ENCODE measurements at regions not wholly inside any gene's neighbourhood (a gene's known extent, or its start where the extent isn't known, plus 50 kb on each side); places are given as distances from the start of the nearest gene placed in this dataset.
A peak's percentile ranks its signal among the peaks of the same experiment; 100 is the strongest.
"Not testable (repeated sequence)": the region's sequence is repeated elsewhere in the genome, so short reads cannot be mapped to it uniquely, and the experiment has no call there.

GRCh38 chr4:137375111-137375850, 157.0 kb downstream of the PCDH18 start:
- no peaks in the 10 kb centered on the region for H3K36me3 ChIP-seq (ENCODE audit: control insufficient read depth in 3 of 3, insufficient read depth in 3 of 3, low read length in 3 of 3)
- H3K27me3 ChIP-seq (ENCODE audit: control insufficient read depth in 3 of 3, insufficient read depth in 3 of 3, low read length in 3 of 3) = no peaks in the 10 kb centered on the region
- H3K9ac ChIP-seq (ENCODE audit: low read depth in 1 of 3, low read length in 3 of 3) = no peak overlapping the region
- H3K9me3 ChIP-seq (ENCODE audit: control insufficient read depth in 3 of 3, low read length in 3 of 3) = no peaks in the 10 kb centered on the region
- peak overlapping the region; percentile 20 for H3K27ac ChIP-seq (ENCODE audit: low read depth, low read length)
- H3K4me3 ChIP-seq (ENCODE audit: low read length in 3 of 3) = no peak overlapping the region
- H3K4me1 ChIP-seq (ENCODE audit: control insufficient read depth in 3 of 3, insufficient read depth in 3 of 3, low read length in 3 of 3) = no peaks in the 10 kb centered on the region

DNA sequence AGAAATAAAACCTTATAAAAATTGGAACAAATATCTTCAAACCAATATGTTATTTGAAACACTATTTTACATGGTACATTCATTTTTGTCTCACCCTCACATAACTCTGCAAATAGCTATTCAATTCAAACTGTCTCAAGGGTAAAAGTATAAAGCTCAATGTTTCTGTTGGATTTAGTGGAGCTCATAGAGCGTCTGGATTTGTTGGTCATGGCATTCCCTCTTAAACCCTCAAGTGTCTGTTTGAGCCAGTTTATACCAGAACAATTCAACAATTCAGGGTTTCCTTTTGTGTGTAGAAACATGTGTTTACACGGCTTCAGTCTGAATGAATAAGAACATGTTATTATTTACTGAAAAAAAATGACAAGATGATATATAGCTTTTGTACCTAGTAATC, 161.6 kb downstream of the PCDH18 start:
- Histone ChIP-seq H3K27ac (ENCODE audit: low read depth, low read length) (no peak overlapping the region), H3K27me3 (ENCODE audit: control insufficient read depth in 3 of 3, insufficient read depth in 3 of 3, low read length in 3 of 3) (no peaks in the 10 kb centered on the region), H3K36me3 (ENCODE audit: control insufficient read depth in 3 of 3, insufficient read depth in 3 of 3, low read length in 3 of 3) (no peaks in the 10 kb centered on the region), H3K9ac (ENCODE audit: low read depth in 1 of 3, low read length in 3 of 3) (no peak overlapping the region), H3K9me3 (ENCODE audit: control insufficient read depth in 3 of 3, low read length in 3 of 3) (no peaks in the 10 kb centered on the region), H3K4me3 (ENCODE audit: low read length in 3 of 3) (no peak overlapping the region), H3K4me1 (ENCODE audit: control insufficient read depth in 3 of 3, insufficient read depth in 3 of 3, low read length in 3 of 3) (no peaks in the 10 kb centered on the region)

GRCh38 chr4:137370206-137370633, 162.1 kb downstream of the PCDH18 start:
- Histone ChIP-seq H3K27me3 (ENCODE audit: control insufficient read depth in 3 of 3, insufficient read depth in 3 of 3, low read length in 3 of 3) (no peaks in the 10 kb centered on the region), H3K4me1 (ENCODE audit: control insufficient read depth in 3 of 3, insufficient read depth in 3 of 3, low read length in 3 of 3) (no peaks in the 10 kb centered on the region), H3K9ac (ENCODE audit: low read depth in 1 of 3, low read length in 3 of 3) (no peak overlapping the region), H3K4me3 (ENCODE audit: low read length in 3 of 3) (no peak overlapping the region), H3K27ac (ENCODE audit: low read depth, low read length) (no peak overlapping the region), H3K36me3 (ENCODE audit: control insufficient read depth in 3 of 3, insufficient read depth in 3 of 3, low read length in 3 of 3) (no peaks in the 10 kb centered on the region), H3K9me3 (ENCODE audit: control insufficient read depth in 3 of 3, low read length in 3 of 3) (no peaks in the 10 kb centered on the region)

DNA sequence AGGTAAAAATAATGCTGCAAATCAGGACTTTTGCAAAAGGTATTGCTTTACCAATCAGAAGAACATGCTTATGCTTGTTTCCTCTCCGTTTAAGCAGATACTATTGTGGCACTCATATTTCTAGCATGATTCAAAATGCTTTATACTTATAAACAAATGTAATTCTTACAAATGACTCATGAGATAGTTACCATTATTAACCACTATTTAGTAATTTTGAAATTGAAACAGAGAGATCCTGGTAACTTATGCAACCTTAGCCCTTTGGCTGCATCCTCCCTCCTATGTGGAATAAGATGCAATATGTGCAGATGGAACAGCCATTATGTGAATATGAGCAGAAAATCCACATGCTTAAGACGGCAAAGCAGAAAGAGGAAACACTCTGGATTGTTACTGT, 164.7 kb downstream of the PCDH18 start:
- Histone ChIP-seq H3K9ac (ENCODE audit: low read depth in 1 of 3, low read length in 3 of 3) (no peak overlapping the region), H3K27me3 (ENCODE audit: control insufficient read depth in 3 of 3, insufficient read depth in 3 of 3, low read length in 3 of 3) (no peaks in the 10 kb centered on the region), H3K36me3 (ENCODE audit: control insufficient read depth in 3 of 3, insufficient read depth in 3 of 3, low read length in 3 of 3) (no peaks in the 10 kb centered on the region), H3K4me1 (ENCODE audit: control insufficient read depth in 3 of 3, insufficient read depth in 3 of 3, low read length in 3 of 3) (no peaks in the 10 kb centered on the region), H3K9me3 (ENCODE audit: control insufficient read depth in 3 of 3, low read length in 3 of 3) (no peaks in the 10 kb centered on the region), H3K4me3 (ENCODE audit: low read length in 3 of 3) (no peak overlapping the region), H3K27ac (ENCODE audit: low read depth, low read length) (no peak overlapping the region)

DNA sequence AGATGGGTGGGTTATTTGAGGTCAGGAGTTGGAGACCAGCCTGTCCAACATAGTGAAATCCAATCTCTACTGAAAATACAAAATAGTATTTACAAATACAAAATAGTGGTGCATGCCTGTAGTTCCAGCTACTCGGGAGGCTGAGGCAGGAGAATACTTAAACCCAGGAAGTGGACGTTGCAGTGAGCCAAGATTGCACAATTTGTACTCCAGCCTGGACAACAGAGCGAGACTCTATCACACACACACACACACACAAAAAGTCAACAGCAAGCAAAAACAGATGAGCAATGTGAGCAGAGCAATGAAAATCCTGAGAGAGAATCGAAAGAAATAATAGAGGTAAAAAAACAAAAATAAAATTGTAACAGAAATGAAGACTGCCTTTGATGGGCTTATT, 168.8 kb downstream of the PCDH18 start:
- H3K27ac ChIP-seq (ENCODE audit: low read depth, low read length) = no peak overlapping the region

DNA sequence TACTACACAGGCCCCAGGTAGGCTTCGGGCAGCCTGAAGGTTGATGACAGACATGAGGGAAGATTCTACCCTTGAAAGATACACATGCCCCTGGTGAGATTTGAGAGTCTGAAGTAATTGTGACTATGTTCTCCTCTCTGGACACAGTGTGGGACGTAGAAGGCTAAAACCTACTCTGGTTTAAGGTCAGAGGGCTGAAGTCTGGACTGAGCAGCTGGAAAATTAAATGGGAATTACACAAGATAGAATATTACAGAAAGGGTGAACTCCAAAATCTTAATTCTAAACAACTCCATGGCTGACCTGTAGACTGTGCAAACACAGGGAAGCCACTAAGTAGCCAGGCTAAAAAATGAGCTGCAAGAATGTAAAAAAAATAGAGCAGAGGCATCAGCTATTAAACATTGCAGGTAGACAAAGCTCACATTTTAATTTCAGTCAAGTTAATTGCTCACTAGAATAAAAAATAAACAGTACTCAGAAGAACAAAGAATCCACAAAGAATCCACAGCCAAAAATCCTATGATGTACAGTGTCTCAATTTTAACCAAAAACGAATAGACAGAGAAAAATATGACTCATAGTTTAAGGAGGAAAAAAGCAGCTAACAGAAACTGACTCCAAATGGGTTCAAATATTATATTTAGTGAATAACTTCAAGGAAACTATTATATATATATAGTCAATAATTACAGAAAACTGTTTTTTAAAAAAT, 170.4 kb downstream of the PCDH18 start:
- no peaks in the 10 kb centered on the region for H3K27me3 ChIP-seq (ENCODE audit: control insufficient read depth in 3 of 3, insufficient read depth in 3 of 3, low read length in 3 of 3)
- no peak overlapping the region for H3K4me3 ChIP-seq (ENCODE audit: low read length in 3 of 3)
- H3K36me3 ChIP-seq (ENCODE audit: control insufficient read depth in 3 of 3, insufficient read depth in 3 of 3, low read length in 3 of 3) = no peaks in the 10 kb centered on the region
- H3K9me3 ChIP-seq (ENCODE audit: control insufficient read depth in 3 of 3, low read length in 3 of 3) = no peaks in the 10 kb centered on the region
- no peak overlapping the region for H3K9ac ChIP-seq (ENCODE audit: low read depth in 1 of 3, low read length in 3 of 3)
- no peak overlapping the region for H3K27ac ChIP-seq (ENCODE audit: low read depth, low read length)
- H3K4me1 ChIP-seq (ENCODE audit: control insufficient read depth in 3 of 3, insufficient read depth in 3 of 3, low read length in 3 of 3) = no peaks in the 10 kb centered on the region

More for the DNA sequence above, 168.8 kb downstream of the PCDH18 start:
- Histone ChIP-seq H3K27me3 (ENCODE audit: control insufficient read depth in 3 of 3, insufficient read depth in 3 of 3, low read length in 3 of 3) (no peaks in the 10 kb centered on the region), H3K4me1 (ENCODE audit: control insufficient read depth in 3 of 3, insufficient read depth in 3 of 3, low read length in 3 of 3) (no peaks in the 10 kb centered on the region), H3K36me3 (ENCODE audit: control insufficient read depth in 3 of 3, insufficient read depth in 3 of 3, low read length in 3 of 3) (no peaks in the 10 kb centered on the region), H3K9me3 (ENCODE audit: control insufficient read depth in 3 of 3, low read length in 3 of 3) (no peaks in the 10 kb centered on the region), H3K4me3 (ENCODE audit: low read length in 3 of 3) (no peak overlapping the region), H3K9ac (ENCODE audit: low read depth in 1 of 3, low read length in 3 of 3) (no peak overlapping the region)

DNA sequence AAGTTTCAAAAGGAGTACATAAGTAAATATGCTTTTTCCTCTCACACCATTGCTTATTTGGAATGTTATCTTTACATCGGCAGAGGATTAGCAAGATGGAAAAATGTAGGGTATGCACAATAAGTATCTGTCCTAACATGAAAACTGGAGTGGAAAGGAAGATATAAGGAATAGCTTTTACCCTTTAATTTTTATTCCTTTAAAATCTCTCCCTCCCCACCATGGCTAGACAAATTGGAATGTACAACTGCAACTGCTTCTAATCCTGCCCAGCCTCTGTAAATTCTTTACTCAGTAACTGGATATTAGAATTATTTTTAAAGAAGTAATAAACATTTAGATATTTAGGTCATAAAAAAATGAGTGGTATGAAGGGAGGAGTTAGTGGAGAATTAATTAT, 171.5 kb downstream of the PCDH18 start:
- Histone ChIP-seq H3K4me3 (ENCODE audit: low read length in 3 of 3) (no peak overlapping the region), H3K27ac (ENCODE audit: low read depth, low read length) (no peak overlapping the region), H3K36me3 (ENCODE audit: control insufficient read depth in 3 of 3, insufficient read depth in 3 of 3, low read length in 3 of 3) (no peaks in the 10 kb centered on the region), H3K9ac (ENCODE audit: low read depth in 1 of 3, low read length in 3 of 3) (no peak overlapping the region), H3K9me3 (ENCODE audit: control insufficient read depth in 3 of 3, low read length in 3 of 3) (no peaks in the 10 kb centered on the region), H3K27me3 (ENCODE audit: control insufficient read depth in 3 of 3, insufficient read depth in 3 of 3, low read length in 3 of 3) (no peaks in the 10 kb centered on the region), H3K4me1 (ENCODE audit: control insufficient read depth in 3 of 3, insufficient read depth in 3 of 3, low read length in 3 of 3) (no peaks in the 10 kb centered on the region)

GRCh38 chr4:137359691-137360315, 172.5 kb downstream of the PCDH18 start:
- Histone ChIP-seq H3K4me1 (ENCODE audit: control insufficient read depth in 3 of 3, insufficient read depth in 3 of 3, low read length in 3 of 3) (no peaks in the 10 kb centered on the region), H3K27me3 (ENCODE audit: control insufficient read depth in 3 of 3, insufficient read depth in 3 of 3, low read length in 3 of 3) (no peaks in the 10 kb centered on the region), H3K36me3 (ENCODE audit: control insufficient read depth in 3 of 3, insufficient read depth in 3 of 3, low read length in 3 of 3) (no peaks in the 10 kb centered on the region), H3K9me3 (ENCODE audit: control insufficient read depth in 3 of 3, low read length in 3 of 3) (no peaks in the 10 kb centered on the region), H3K27ac (ENCODE audit: low read depth, low read length) (no peak overlapping the region), H3K4me3 (ENCODE audit: low read length in 3 of 3) (no peak overlapping the region), H3K9ac (ENCODE audit: low read depth in 1 of 3, low read length in 3 of 3) (no peak overlapping the region)

DNA sequence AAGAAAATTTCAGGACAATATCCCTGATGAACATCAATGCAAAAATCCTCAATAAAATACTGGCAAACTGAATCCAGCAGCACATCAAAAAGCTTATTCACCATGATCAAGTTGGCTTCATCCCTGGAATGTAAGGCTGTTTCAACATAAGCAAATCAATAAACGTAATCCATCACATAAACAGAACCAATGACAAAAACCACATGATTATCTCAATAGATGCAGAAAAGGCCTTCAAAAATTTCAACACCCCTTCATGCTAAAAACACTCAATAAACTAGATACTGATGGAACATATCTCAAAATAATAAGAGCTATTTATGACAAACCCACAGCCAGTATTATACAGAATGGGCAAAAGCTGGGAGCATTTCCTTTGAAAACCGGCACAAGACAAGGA, 177.7 kb downstream of the PCDH18 start:
- not testable (repeated sequence) for H3K27me3 ChIP-seq (ENCODE audit: control insufficient read depth in 3 of 3, insufficient read depth in 3 of 3, low read length in 3 of 3); H3K27ac ChIP-seq (ENCODE audit: low read depth, low read length); H3K4me3 ChIP-seq (ENCODE audit: low read length in 3 of 3); H3K9ac ChIP-seq (ENCODE audit: low read depth in 1 of 3, low read length in 3 of 3); H3K9me3 ChIP-seq (ENCODE audit: control insufficient read depth in 3 of 3, low read length in 3 of 3); H3K4me1 ChIP-seq (ENCODE audit: control insufficient read depth in 3 of 3, insufficient read depth in 3 of 3, low read length in 3 of 3); H3K36me3 ChIP-seq (ENCODE audit: control insufficient read depth in 3 of 3, insufficient read depth in 3 of 3, low read length in 3 of 3)

DNA sequence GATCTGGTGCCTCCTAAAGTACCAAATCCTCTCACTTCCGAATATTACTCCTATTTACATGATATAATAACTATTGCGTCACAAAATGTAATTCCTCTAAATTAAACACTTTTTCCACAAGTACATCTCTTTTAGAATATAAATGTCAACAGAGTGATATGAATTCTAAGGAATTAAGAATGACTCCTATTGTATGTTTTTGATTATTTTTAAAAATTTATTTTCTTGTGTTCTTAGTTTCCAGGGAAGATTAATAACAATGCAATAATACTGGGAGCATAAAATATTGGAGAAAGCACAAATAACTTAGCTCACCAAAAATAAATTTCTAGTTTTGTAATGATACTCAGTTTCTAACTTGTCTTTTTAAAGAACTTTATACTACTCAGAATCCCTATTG, 184.9 kb downstream of the PCDH18 start:
- Histone ChIP-seq H3K4me3 (ENCODE audit: low read length in 3 of 3) (no peak overlapping the region), H3K9me3 (ENCODE audit: control insufficient read depth in 3 of 3, low read length in 3 of 3) (no peaks in the 10 kb centered on the region), H3K36me3 (ENCODE audit: control insufficient read depth in 3 of 3, insufficient read depth in 3 of 3, low read length in 3 of 3) (no peaks in the 10 kb centered on the region), H3K4me1 (ENCODE audit: control insufficient read depth in 3 of 3, insufficient read depth in 3 of 3, low read length in 3 of 3) (no peaks in the 10 kb centered on the region), H3K27ac (ENCODE audit: low read depth, low read length) (no peak overlapping the region), H3K9ac (ENCODE audit: low read depth in 1 of 3, low read length in 3 of 3) (no peak overlapping the region), H3K27me3 (ENCODE audit: control insufficient read depth in 3 of 3, insufficient read depth in 3 of 3, low read length in 3 of 3) (no peaks in the 10 kb centered on the region)
